Spleen (tissue), 7 donors: ENCODE measurements at regions not wholly inside any gene's neighbourhood (a gene's known extent, or its start where the extent isn't known, plus 50 kb on each side); places are given as distances from the start of the nearest gene placed in this dataset.

Source experiments
- CTCF ChIP-seq, 11 experiments: fragments of 200-600 bp in 7 of 11; fragments of 450-650 bp in 4 of 11; sonication (generic) in 4 of 11; IDR thresholded peaks in 8 of 11; conservative IDR thresholded peaks in 3 of 11; 1 replicate in 7 of 11; 2 replicates in 4 of 11; pipeline versions ENCODE4 v1.4.0 to v1.8.0; 2016 to 2021; ENCODE audit warnings: antibody characterized with exemption in 11 of 11, inconsistent platforms in 4 of 11, mild to moderate bottlenecking in 1 of 11
- POLR2AphosphoS5 ChIP-seq, 3 donors: sonication (generic); formaldehyde crosslinking; IDR thresholded peaks; one replicate each; pipeline ENCODE4 v1.5.1; 2017; ENCODE audit warnings: antibody characterized with exemption in 3 of 3
- donor health status: DM: no; HTN: no; CAD: no; lungs with moderate emphysema.
- donor health status: DM: no; HTN: no; CAD: no.
- donor health status: DM: no; HTN: no; CAD: no.

GRCh38 chrX:77277911-77278310, 169.3 kb upstream of the FGF16 start:
- TF ChIP-seq CTCF (IDR thresholded peaks at IDR 0.05 in 8 of 11, conservative IDR thresholded peaks at IDR 0.05 in 3 of 11): no peak
- no peak for TF ChIP-seq POLR2AphosphoS5 (IDR thresholded peaks at IDR 0.05)
